Subcutaneous abdominal adipose tissue (tissue), 5 donors: ENCODE measurements at regions not wholly inside any gene's neighbourhood (a gene's known extent, or its start where the extent isn't known, plus 50 kb on each side); places are given as distances from the start of the nearest gene placed in this dataset.

Experiments used
- H3K27ac ChIP-seq: one replicate; pipeline ENCODE4 v1.7.0; 2013; ENCODE audit warnings: low read depth, mild to moderate bottlenecking, inconsistent platforms, low read length, moderate library complexity
- H3K27me3 ChIP-seq, 5 donors: one replicate each; pipeline ENCODE4 v1.7.0; 2013; ENCODE audit warnings: low read length in 5 of 5, inconsistent platforms in 1 of 5; ENCODE audit not compliant: control insufficient read depth in 5 of 5, insufficient read depth in 4 of 5
- H3K36me3 ChIP-seq, 5 donors: one replicate each; pipeline ENCODE4 v1.7.0; 2013; ENCODE audit warnings: low read length in 5 of 5; ENCODE audit not compliant: control insufficient read depth in 5 of 5, insufficient read depth in 5 of 5
- H3K4me1 ChIP-seq, 5 donors: one replicate each; pipeline ENCODE4 v1.7.0; 2013; ENCODE audit warnings: low read length in 5 of 5, mild to moderate bottlenecking in 3 of 5, moderate library complexity in 1 of 5; ENCODE audit not compliant: control insufficient read depth in 5 of 5, insufficient read depth in 5 of 5
- H3K4me3 ChIP-seq, 5 donors: one replicate each; pipeline ENCODE4 v1.7.0; 2013; ENCODE audit warnings: low read length in 5 of 5, low read depth in 1 of 5
- H3K9ac ChIP-seq, 5 donors: one replicate each; pipeline ENCODE4 v1.7.0; 2013; ENCODE audit warnings: low read length in 5 of 5, mild to moderate bottlenecking in 4 of 5, moderate library complexity in 3 of 5
- H3K9me3 ChIP-seq, 5 donors: one replicate each; pipeline ENCODE4 v1.7.0; 2013; ENCODE audit warnings: low read length in 5 of 5; ENCODE audit not compliant: control insufficient read depth in 5 of 5
- donor health status: healthy.
- donor health status: healthy.
- donor health status: healthy.
- donor health status: healthy.
- donor health status: healthy.

DNA sequence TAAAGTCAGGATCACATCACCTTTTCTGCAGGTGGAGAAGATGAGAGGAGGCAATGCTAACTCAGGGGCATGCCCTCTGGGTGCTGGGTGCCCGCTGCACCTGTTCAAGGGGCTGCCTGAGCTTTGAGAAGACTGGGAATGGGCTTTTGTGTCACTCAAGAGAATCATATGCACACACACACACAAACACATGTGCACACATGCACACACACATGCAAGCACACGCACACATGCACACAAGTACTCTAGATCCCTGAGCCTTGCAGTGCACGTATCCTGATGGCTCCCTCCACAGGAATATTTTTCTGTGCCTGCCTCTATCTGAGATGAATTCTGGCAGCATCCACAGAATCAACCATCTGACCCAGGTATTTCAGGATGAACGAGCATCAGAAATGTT is 110.0 kb upstream of the TEX51 start:
- no peaks in the 10 kb centered on the region for H3K36me3 ChIP-seq
- H3K9ac ChIP-seq = no peak overlapping the region
- H3K9me3 ChIP-seq = peaks cover 0 to 3% (median 0%) of the 10 kb centered on the region in 5 donors
- H3K27ac ChIP-seq = no peak overlapping the region
- H3K27me3 ChIP-seq = peaks cover 0 to 13% (median 6%) of the 10 kb centered on the region in 5 donors
- H3K4me1 ChIP-seq = no peaks in the 10 kb centered on the region
- no peak overlapping the region for H3K4me3 ChIP-seq

- Histone ChIP-seq H3K27ac (no peak overlapping the region), H3K4me1 (no peaks in the 10 kb centered on the region), H3K27me3 (peaks cover 0 to 15% (median 9%) of the 10 kb centered on the region in 5 donors), H3K9ac (no peak overlapping the region), H3K4me3 (no peak overlapping the region), H3K36me3 (no peaks in the 10 kb centered on the region), H3K9me3 (peaks cover 0 to 1% (median 0%) of the 10 kb centered on the region in 5 donors)
Measured at GRCh38 chr2:126790987-126791780, 107.5 kb upstream of the TEX51 start.

DNA sequence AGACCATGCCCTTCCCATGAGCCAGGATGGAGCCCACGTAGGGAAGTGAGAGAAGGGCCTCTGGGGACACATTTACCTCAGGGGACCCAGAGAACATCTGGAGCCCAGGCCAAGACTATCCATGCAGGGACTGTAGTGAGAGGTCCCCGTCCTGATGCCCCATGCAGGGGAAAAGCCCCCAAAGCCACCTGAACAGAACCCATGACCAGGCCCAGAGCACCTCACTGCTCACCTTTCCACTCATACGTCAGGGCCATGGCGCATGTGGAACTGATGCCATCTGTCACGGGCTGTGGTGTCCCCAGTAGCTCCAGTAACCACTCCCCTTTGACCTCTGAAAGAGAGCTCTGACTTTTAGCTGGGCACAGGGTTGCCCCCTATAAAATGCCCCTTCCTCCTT is 106.5 kb upstream of the TEX51 start:
- Histone ChIP-seq H3K9me3 (no peaks in the 10 kb centered on the region), H3K36me3 (no peaks in the 10 kb centered on the region), H3K4me1 (no peaks in the 10 kb centered on the region), H3K27me3 (peaks cover 0 to 15% (median 9%) of the 10 kb centered on the region in 5 donors), H3K4me3 (no peak overlapping the region), H3K9ac (no peak overlapping the region), H3K27ac (no peak overlapping the region)

DNA sequence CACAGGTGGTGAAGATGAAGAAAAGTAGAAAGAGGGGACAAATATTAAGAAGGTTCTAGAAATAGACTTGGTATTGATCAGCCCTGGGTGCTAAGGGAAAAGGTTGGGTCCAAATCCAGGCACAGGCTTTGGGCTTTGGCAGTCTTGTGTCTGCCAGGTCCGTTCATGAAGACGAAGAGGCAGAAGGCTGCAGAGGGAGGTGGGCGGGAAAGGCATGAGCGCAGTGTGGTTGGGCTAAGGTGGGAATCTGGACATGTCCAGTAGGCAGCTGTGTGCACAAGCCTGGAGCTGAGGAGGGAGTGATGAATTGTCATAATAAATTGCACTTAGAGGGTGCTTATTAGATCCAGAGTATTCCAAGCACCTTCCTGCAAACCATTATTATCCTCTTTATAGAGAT is 105.7 kb upstream of the TEX51 start:
- H3K9ac ChIP-seq = no peak overlapping the region
- no peaks in the 10 kb centered on the region for H3K9me3 ChIP-seq
- H3K27me3 ChIP-seq = peaks cover 0 to 15% (median 9%) of the 10 kb centered on the region in 5 donors
- H3K27ac ChIP-seq = no peak overlapping the region
- no peak overlapping the region for H3K4me3 ChIP-seq
- no peaks in the 10 kb centered on the region for H3K36me3 ChIP-seq
- H3K4me1 ChIP-seq = no peaks in the 10 kb centered on the region

DNA sequence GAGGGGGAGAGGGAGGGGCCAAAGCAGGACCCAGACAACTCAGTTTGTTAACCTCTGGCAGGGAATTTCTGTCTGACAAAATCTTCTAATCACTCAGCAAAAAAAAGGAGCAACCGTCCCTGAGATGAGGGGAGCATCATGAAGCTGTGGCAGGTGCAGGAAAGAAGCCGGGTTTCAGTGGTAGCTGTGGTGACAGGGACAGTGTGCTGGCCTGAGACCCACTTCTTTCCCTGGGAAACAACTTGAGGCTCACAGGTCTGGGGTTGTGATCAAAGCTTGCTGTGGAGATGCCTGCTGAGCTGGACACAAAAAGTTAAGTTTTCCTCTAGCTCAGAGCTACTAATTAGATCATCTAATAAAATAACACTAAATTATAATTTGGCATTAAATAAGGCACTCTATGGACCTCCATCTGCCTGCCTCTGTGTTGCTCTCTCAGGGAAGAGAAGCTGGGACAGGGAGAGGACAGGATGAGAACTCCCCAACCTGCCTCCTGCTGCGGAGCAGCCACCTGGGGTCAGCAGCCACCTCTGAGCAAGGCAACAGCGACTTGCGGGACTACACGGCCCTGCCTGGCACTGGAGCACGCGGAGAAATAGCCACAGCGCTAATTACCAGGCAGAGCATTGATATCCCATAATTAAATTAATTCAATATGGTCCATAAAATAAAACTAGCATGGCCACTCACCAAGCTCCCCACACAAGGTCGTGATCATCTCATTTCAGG is 104.6 kb upstream of the TEX51 start:
- H3K4me1 ChIP-seq = no peaks in the 10 kb centered on the region
- peaks cover 0 to 15% (median 9%) of the 10 kb centered on the region in 5 donors for H3K27me3 ChIP-seq
- no peak overlapping the region for H3K9ac ChIP-seq
- H3K9me3 ChIP-seq = no peaks in the 10 kb centered on the region
- H3K36me3 ChIP-seq = no peaks in the 10 kb centered on the region
- H3K4me3 ChIP-seq = no peak overlapping the region
- H3K27ac ChIP-seq = no peak overlapping the region

DNA sequence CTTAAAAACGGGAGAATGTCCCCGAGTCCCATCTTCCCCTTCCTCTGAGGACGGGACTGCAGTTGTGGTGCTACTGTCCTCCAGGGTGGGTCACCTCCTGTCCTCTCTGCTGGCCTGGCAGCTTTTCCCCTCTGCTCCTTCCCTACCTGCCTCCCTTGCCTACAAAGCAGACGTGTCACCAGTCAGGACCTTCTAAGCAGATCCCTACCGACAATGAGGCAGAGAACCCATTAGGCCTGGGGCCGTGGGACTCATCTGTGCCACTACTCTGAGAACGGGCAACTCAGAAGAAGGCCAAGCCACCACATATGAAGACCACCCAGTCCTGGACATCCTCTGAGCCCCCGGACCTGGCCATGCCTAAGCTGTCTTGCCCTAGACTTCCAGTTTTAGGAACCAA is 103.0 kb upstream of the TEX51 start:
- Histone ChIP-seq H3K4me1 (peaks cover 0 to 5% (median 0%) of the 10 kb centered on the region in 5 donors), H3K4me3 (no peak overlapping the region), H3K27me3 (peaks cover 0 to 15% (median 9%) of the 10 kb centered on the region in 5 donors), H3K27ac (no peak overlapping the region), H3K9me3 (no peaks in the 10 kb centered on the region), H3K36me3 (no peaks in the 10 kb centered on the region), H3K9ac (no peak overlapping the region)

GRCh38 chr2:126796931-126797621 is 101.6 kb upstream of the TEX51 start:
- no peaks in the 10 kb centered on the region for H3K9me3 ChIP-seq
- no peak overlapping the region for H3K9ac ChIP-seq
- H3K4me3 ChIP-seq = no peak overlapping the region
- H3K27me3 ChIP-seq = peaks cover 0 to 14% (median 3%) of the 10 kb centered on the region in 5 donors
- no peak overlapping the region for H3K27ac ChIP-seq
- no peaks in the 10 kb centered on the region for H3K36me3 ChIP-seq
- H3K4me1 ChIP-seq = peaks cover 0 to 5% (median 0%) of the 10 kb centered on the region in 5 donors

GRCh38 chr2:126797622-126798275 is 100.9 kb upstream of the TEX51 start:
- Histone ChIP-seq H3K9me3 (no peaks in the 10 kb centered on the region), H3K27me3 (peaks cover 0 to 9% (median 0%) of the 10 kb centered on the region in 5 donors), H3K27ac (no peak overlapping the region), H3K4me3 (no peak overlapping the region), H3K36me3 (no peaks in the 10 kb centered on the region), H3K9ac (no peak overlapping the region), H3K4me1 (peaks cover 0 to 7% (median 0%) of the 10 kb centered on the region in 5 donors)

DNA sequence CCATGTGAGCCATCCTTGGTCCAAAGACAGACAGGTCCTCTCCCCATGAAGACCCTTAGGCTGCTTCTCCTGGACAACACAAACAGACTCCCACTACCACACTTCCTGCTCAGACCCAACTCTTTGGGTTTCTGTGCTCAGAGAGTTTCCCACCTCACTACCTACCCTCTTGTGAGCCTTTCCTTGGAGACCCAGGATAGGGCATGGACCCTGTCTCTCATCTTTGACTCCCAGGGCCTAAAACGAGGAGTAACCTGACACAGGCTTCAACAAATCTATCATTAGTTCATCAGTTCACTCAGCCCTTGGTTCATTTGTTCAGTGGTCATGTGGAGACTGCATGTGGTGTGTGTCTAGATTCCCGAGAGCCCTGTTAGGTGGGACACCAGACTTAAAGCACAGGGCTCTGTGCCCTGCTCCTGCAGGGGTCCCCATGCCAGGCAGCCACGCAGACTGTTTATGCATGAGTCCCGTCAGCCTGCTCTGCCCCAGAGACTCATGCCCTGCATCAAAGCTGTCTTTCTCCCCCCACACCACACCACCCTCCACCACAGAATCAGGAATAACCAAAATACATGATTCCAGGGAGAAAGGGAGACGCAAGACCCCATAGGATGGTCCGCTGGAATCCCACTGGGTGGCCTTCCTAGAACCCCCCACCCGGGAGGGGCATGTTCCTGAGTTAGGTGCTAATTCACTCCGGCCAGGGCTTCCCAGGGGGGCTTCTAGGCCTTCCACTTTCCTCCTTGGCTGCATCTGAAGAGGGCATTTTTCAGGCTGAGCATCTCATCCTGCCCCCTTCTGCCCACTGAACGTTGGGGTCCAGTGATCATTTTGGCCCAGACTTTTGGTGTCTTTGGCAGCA is 100.2 kb upstream of the TEX51 start:
- H3K36me3 ChIP-seq = no peaks in the 10 kb centered on the region
- peaks cover 0 to 8% (median 0%) of the 10 kb centered on the region in 5 donors for H3K4me1 ChIP-seq
- no peak overlapping the region for H3K9ac ChIP-seq
- H3K4me3 ChIP-seq = no peak overlapping the region
- no peak overlapping the region for H3K27ac ChIP-seq
- H3K9me3 ChIP-seq = no peaks in the 10 kb centered on the region
- peaks cover 0 to 4% (median 0%) of the 10 kb centered on the region in 5 donors for H3K27me3 ChIP-seq
